HG02623 (cell line): ENCODE measurements at regions not wholly inside any gene's neighbourhood (a gene's known extent, or its start where the extent isn't known, plus 50 kb on each side); places are given as distances from the start of the nearest gene placed in this dataset.

Experiments
- ATAC-seq: cut with Tn5 transposase; IDR thresholded peaks from one replicate; pipeline ENCODE4 v1.9.1; 2021; ENCODE audit warnings: moderate library complexity; ENCODE audit not compliant: unreplicated experiment

DNA sequence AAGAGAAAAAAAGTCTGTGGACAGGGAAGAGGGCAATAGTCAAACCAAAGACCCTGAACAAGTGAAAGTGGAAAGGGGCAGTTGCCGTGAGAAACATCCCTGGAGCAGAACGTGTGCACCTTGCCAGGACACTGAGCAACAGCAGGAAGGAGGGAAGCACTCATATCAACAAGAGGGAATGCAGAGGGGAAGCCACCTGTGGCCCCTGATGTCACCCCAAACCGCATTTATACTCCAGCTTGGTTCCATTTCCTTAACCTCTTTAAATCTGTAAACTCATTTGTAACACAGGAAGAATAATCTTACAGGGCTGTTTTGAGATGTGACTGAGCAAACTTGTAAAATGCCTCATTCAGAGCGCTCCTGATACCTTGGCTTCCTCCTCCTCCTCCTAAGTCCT is 698.8 kb downstream of the DIAPH3 start:
- ATAC-seq = no peak

DNA sequence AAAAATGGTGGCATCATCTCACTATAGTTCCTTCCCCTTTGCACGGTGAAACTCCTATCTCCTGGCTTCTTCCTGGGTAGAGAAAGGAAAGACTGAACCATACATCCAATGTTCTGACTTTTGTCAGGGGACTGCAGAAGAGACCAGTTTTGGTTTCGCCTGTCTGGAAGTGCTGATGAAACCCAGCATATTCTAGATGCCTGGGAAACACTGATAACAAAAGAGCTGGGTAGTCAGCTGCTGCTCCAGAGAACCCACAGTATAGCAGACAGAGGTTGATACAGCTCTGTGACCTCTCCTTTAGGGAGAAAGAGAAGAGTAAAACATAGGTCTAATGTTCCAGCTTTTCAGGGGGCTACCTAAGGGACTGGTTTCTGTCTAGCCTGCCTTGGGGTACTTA is 695.3 kb downstream of the DIAPH3 start:
- no peak for ATAC-seq

DNA sequence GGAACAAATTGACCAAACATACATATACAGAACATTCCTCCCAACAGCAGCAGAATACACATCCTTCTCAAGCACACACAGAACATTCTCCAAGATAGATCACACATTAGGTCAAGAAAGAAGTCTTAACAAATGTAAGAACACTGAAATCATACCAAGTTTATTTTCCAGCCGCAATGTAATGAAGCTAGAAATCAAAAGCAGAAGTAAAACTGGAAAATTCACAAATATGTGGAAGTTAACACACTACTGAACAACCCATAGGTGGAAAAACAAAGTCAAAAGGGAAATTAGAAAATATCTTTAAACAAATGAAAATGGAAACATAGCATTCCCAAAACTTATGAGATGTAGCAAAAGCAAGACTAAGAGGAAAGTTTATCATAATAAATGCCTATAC is 692.6 kb downstream of the DIAPH3 start:
- ATAC-seq = no peak

DNA sequence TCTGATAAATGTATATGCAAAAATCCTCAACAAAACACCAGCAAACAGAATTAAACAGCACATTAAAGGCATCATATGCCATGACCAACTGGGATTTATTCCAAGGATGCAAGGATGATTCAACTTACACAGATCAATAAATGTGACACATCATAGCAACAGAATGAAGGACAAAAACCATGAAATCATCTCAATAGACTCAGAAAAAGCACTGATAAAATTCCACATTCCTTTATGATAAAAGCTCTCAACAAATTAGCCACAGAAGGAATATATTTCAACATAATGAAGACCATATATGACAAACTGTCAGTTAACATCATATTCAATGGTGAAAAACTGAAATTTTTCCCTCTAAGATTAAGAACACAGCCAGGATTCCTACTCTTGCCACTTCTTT is 691.6 kb downstream of the DIAPH3 start:
- no peak for ATAC-seq

DNA sequence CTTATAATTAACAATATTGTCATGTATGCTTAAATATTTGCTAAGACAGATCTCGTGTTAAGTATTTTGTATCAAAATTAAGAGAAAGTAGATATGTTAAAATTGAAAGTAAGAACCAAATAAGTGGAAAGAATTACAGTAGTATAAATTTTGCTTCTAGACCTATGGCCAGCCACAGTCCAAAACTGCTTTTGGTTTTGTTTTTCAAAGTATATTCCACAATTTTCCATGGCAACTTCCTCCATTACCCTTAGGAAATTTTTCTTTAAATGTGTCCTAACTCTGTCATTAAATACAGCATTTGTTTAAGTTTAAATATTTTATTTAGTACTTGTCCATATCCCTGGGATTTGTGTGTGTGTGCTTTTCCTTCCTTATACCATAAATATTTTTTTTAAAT is 689.0 kb downstream of the DIAPH3 start:
- no peak for ATAC-seq

DNA sequence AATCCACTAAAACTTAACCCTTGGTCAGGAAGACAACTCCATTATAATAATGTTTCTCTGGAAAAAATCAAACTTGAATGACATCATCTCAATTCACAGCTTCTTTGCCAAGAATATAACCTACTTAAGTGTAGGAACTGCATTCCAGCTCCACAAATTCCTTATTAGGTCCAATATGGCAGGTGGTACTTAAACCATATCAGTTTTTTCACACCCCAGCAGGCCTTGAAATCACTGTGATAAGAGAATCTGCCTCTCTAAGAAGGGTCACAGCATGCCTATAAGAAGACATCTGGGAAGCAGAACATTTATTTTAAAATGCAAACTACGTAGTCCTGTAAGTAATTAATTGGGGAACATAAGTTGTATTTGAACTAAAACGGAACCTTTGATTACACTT is 687.8 kb downstream of the DIAPH3 start:
- no peak for ATAC-seq

DNA sequence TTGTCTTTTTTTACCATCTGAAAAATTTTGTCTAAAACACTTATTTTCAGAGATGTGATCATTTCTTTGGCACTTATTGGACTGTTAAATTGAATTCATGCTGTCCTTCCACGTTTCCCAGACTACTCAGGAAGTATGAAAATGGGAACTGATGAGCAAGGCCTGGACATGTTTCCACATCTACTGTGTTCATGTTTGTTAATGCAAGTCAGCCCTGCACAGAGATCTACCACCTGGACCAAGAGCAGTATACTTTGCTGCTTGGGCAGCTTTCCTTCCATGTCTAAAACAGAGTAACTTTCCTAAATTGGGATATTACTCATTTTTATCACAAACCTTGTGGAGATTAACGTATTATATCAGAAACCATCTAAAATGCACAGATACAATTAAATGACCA is 687.4 kb downstream of the DIAPH3 start:
- ATAC-seq = no peak

DNA sequence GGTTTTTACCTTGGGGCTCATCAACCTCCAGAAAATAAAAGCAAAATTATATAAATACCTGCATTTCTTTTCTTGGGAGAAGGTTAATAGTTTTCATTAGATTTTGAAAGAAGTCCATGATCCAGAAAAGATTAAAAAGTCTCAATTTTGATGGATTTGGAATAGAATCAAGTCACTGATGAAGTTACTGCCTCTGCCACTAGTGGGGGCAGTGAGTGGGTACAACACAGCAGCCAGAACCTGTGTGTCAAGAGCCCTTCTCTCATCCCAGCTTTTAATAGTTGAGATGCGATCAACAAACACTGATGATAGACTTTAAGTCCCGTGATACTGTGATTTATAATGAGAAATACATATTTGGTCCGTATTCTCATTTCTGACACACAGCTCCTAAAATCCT is 686.7 kb downstream of the DIAPH3 start:
- no peak for ATAC-seq

DNA sequence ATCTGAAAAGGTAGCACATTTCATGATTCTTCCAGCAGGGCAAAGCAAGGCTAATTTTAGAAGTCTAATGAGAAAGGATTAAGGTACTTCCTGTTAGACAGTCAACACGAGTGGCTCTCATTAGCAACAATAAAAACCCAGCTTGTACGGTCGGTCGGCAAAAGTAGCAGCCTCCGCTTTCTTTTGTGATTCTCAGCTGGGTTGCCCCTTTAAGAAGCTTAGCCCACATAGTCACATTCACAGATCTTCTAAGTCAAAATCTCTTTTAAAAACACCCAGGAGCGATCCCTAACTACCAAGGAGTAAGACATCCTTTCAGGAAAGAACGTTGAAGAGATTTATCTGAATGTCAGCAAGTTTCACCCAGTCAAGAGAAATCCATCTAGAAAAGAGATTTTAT is 684.8 kb downstream of the DIAPH3 start:
- no peak for ATAC-seq

DNA sequence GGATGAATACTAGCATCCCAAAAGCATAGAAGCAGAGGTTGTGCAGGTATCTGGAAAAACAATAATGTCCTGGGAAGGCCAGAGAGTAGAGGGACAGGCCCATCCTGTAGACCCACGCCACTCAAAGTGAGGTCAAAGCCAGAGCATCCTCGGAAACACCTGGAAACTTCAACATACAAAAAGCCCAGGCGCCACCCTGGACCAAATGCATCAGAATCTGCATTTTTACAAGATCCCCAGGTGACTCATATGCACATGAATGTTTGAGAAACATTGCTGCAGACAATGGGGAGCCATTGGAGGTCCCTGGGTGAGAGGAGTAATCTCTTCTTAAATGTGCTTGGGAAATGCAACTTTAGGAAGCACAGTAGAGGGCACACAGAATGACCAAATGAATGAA is 684.1 kb downstream of the DIAPH3 start:
- ATAC-seq = no peak

DNA sequence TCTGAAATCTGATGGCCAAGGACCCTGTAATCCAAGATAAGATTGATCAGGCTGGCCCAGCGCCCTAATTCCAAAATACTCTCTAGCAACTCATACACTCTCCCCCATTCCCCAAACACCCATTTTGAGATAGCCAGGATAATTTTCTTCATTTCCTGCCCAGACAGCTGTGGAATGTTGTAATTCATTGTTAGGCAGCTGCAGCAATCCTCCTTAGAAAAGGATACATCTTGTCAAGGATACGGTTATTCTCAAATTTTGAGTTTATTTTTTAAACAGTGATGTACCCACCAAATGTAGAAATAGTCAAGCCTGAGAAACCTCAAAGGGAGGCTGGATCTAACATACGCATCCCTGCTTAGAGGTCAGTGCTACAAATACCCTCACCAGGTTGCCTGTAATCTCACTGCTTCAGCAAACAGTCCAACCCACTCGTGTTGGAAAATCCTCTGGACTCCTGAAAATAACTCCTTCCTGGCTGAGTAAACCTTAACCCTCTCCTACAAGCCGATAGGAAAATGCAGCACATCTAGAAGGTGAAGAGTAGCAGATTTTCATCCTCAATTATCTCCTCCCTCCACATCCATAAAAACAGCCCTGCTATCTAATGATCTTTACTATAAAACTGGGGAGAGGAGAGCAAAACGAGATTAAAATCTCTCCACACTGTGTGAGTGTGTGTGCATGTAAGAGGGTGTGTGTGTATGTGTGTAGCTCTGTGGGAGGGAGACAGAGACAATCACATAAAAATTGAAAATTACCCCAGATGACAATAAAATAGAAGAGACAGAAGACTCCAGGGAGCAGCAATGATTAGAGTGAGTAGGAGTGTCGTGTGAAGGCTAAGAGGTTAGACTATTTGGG is 683.1 kb downstream of the DIAPH3 start:
- ATAC-seq = no peak

DNA sequence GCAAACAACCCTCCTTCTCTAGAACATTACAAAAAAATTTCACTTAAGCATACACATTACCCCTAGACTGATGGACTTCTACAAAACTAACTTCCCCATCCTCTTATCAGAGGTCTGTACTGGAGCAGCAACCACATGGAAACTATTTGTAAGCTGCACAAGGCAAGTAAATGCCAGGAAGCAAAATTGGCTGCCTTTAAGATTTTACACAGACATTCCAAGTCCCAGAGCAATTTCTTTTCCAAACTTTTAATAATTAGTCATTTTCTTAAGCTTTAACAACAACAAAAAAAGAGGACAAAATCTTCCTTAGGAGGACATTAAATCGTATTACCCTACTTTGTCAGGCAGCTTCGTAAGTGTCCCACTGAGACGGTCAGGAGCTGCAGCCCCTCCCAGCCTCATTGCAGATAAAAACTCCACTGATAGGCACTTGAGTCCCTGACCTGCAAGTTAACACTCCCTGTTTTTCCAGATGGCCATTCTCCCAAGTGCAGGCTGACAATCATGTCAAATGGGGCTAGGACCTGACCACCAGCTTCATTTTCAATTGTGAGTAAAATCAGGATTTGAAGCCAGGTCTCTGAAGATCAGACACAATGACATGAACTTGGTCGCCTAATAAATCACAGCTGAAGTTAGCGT is 680.1 kb downstream of the DIAPH3 start:
- ATAC-seq = no peak

DNA sequence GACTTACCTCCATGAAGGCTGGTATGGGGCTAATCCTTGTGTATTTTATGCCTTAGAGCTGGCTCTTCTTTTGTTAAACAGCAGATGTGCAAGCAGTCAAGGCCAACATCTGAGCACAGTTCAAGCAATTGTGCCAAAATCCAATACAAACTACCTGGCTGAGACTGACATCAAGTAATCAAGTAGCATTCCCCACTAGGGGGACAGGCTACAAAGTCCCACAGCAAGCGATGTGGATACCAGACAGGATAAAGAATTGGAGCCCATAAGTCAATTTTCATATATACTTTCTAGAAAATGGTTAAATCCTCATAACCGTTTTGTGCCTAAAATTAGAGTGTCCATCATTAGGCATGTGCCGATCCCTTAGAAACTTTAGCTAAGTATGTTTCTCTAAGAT is 675.8 kb downstream of the DIAPH3 start:
- no peak for ATAC-seq

DNA sequence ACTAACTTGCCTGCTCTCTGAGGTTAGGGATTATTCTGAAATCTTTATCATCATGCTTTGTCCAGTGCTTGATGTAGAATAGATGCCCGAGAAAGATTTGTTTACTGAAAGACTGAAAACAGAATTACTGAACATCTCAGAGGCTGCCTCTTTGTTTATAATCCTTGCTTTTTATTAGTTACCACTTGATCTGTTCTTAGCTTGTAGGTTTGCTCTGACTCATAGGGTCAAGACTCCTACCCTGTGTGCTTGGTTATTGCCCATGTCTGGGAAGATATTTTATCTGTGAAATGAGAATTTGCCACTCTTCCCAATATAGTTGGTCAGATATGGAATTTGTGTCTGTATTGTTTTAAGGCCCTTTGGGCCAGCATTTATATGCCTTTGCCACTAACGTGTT is 675.3 kb downstream of the DIAPH3 start:
- no peak for ATAC-seq

DNA sequence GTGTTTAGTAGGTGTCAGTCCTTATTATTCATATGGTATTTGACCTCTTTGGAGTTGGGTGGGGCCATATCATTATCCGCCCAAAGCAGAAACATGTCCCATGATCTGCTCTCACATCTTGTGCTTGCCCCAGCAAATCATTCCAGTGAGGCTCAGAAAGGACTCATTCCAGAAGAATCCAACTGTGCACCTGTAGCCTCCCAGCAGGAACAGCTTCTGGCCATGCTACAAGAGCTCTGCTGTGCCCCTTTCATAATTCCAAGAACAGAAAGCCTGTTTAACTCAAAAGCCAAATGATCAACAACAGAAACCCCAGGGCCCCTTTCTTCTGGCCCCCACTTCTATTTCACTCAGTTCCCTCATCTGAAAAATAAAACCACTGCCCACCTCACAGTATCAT is 673.1 kb downstream of the DIAPH3 start:
- ATAC-seq = no peak

DNA sequence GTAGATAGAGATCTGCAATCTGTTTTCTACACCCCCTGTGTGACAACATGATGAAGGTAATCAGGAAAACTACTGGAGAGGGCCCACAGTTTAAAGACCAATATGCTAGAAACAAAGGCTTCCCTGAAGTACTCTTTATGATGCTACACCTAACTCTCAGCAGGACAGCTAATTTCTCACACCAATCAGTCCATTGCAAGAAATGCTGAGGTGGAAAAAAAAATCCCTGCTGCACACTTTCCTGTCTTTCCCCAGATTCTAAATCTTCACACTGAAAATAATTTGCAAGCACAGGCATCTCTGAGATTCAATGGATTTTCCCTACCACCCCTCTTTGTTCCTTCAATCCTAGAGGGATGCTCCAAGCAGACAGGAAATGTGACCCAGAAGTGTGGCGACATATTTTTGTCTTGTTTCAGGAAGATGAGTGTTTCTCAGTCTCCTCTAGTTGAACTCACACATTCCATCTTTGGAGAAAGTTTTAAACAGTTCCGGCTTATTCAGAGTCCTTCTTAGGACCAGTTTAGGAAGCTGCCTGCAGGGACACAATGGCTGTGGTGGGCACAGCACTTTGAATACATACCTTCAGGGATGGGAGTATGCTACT is 671.6 kb downstream of the DIAPH3 start:
- ATAC-seq = no peak

DNA sequence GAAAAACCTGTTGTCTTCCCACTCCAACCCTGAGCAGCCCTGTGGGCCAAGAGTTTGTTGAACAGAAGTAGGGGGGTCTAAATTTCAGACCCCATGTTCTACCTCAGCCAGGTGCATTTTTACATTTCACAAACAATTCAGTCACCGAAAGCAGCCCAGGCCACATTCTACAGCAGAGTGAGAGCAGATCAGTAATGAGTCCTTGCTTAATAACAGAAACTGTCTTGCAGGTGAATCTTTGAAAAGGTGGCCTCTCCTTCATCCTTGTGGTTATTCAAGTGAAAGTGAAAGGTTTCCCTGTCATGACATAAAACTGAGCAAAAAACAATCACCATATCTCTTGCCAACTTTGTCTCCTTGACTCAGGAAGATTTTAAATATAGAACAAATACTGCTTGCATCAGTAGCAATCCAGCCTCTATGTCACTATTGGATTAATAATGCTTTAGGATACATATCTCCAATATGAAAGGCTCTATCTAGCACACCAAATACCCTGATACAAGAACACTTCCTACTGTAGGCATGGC is 670.2 kb downstream of the DIAPH3 start:
- no peak for ATAC-seq

DNA sequence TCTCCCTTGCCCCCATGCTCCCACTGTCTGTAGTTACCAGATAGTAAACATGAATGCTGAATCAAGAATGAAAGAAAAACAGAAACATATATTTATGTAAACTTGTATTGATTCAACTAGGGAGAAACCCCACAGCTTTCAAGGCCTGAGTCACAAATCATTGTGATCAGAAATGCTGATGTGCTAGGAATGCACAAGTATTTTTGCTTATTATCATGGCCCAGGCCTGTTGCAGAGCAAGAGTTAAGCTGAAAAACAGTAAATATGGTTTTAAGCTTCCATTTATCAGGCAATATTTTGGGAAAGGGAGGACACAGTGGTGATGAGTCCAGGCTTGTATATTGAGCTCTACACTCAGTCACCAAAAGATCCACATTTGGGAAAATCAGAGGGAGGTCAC is 669.6 kb downstream of the DIAPH3 start:
- no peak for ATAC-seq

DNA sequence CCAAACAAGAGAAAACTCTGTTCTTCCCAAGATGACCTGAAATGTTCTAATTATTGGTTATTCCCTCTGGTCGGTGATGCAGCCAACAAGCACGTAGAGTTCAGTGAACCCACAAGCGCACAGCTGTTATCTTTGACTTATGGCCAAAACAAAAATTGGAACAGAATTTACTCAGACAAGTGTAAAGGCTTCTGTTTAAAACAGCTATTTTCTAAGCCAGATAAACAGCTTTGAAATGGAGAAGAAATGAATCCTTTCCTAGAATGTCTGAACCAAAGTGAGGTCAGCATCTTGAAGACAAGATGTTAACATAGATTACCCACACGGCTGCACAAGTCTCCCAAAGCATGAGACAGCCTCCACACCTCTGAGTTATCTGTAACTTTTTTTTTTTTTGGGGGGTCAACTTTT is 669.2 kb downstream of the DIAPH3 start:
- ATAC-seq = no peak

DNA sequence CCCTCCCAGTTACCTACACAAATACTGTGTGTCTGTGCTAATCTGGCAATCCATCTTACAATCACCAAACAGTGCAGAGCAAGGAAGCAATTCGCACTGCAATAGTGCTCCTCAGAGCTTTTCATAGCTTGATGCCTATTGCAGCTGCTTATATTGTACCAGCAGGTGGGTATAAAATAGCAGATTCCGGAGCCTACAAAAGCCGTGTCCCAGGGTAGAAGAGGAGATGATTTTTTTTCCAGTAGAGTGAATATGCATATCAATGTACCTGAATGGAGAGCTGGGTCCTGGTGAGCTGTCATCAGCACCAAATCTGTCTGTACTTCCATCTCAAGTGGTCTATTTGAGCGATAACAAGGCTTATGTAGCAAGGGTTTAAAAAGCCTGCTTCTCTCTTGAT is 668.4 kb downstream of the DIAPH3 start:
- ATAC-seq = no peak

DNA sequence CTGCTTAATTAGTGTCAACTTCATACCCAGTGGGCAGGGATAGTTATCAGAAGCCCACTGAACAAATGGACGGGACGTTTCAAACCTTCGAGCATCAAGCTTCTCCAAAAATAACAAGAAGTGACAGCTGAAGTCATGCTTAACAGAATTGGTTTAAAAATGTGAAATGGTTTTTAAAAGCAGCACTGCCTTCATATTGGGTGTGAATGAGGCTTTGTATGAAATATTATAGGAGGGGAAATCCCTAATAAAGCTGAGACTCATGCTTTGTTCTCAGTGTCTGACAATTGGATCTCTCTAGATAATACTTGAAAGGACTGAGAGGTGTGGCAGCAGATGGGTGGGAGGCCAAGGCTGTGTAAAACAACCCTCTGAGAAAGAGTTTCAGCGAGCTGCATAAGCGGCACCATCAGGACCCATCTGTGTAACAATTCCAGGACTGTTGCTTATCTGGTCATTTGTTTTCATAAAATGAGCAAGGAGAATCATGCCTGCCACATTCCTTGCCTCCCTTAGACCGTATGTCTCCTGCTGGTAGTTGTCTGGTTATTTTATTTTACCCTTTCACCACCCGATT is 667.7 kb downstream of the DIAPH3 start:
- no peak for ATAC-seq
